BLaER1 treated with 17β-estradiol and CSF1 and Interleukin-3, amounts not matched to agents 10 nM and 100 nM (cell line): ENCODE measurements at regions not wholly inside any gene's neighbourhood (a gene's known extent, or its start where the extent isn't known, plus 50 kb on each side); places are given as distances from the start of the nearest gene placed in this dataset.
"Not testable (repeated sequence)": the region's sequence is repeated elsewhere in the genome, so short reads cannot be mapped to it uniquely, and the experiment has no call there.

Source experiments
- H3K27ac ChIP-seq, 11 experiments: shearing (Covaris generic); formaldehyde crosslinking; 2 replicates each; pipeline ENCODE4 v1.8.1; 2022
- H3K27me3 ChIP-seq, 11 experiments: shearing (Covaris generic); formaldehyde crosslinking; 2 replicates each; pipeline ENCODE4 v1.8.1; 2022
- H3K36me3 ChIP-seq, 11 experiments: shearing (Covaris generic); formaldehyde crosslinking; 2 replicates each; pipeline ENCODE4 v1.8.1; 2022
- H3K4me1 ChIP-seq, 10 experiments: shearing (Covaris generic); formaldehyde crosslinking; 2 replicates each; pipeline ENCODE4 v1.8.1; 2022
- H3K4me2 ChIP-seq, 11 experiments: shearing (Covaris generic); formaldehyde crosslinking; 2 replicates each; pipeline ENCODE4 v1.8.1; 2022
- H3K4me3 ChIP-seq, 10 experiments: shearing (Covaris generic); formaldehyde crosslinking; 2 replicates each; pipeline ENCODE4 v1.8.1; 2022
- H3K9ac ChIP-seq, 11 experiments: shearing (Covaris generic); formaldehyde crosslinking; 2 replicates each; pipeline ENCODE4 v1.8.1; 2022
- H3K9me3 ChIP-seq, 11 experiments: shearing (Covaris generic); formaldehyde crosslinking; replicated peaks in 1 of 11; 2 replicates each; pipeline ENCODE4 v1.8.1; 2022
- H4K20me1 ChIP-seq, 11 experiments: shearing (Covaris generic); formaldehyde crosslinking; 2 replicates each; pipeline ENCODE4 v1.8.1; 2022
- Cebpa-rat ChIP-seq, 11 experiments: shearing (Covaris generic); IDR thresholded peaks; 2 replicates each; pipeline ENCODE4 v1.8.1; 2022

DNA sequence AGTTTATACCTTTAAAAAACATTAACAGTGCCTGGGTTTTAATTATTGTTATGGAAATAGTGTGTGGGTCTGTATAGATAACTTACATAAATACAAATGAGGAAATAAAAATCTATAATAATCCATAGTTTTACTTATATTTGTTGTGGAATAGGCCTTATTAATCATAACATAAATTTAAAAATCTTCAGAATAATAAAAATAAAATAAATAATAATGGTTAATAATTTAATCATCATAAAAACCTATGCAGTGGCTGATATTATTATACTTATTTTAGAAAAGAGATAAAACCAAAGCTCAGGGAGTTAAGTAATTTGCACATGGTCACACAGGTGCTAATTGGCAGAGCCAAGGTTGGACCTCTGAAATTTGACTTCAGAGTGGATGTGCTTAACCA is 785.3 kb upstream of the SEMA6A start:
- Histone ChIP-seq H3K27ac (no peak overlapping the region), H3K4me3 (no peak overlapping the region), H3K9ac (no peak overlapping the region), H3K27me3 (no peaks in the 10 kb centered on the region), H3K4me1 (no peaks in the 10 kb centered on the region), H3K4me2 (no peak overlapping the region), H3K9me3 (no peaks in the 10 kb centered on the region), H3K36me3 (no peaks in the 10 kb centered on the region), H4K20me1 (no peaks in the 10 kb centered on the region)
- no peak for TF ChIP-seq Cebpa-rat (IDR thresholded peaks at IDR 0.05)

DNA sequence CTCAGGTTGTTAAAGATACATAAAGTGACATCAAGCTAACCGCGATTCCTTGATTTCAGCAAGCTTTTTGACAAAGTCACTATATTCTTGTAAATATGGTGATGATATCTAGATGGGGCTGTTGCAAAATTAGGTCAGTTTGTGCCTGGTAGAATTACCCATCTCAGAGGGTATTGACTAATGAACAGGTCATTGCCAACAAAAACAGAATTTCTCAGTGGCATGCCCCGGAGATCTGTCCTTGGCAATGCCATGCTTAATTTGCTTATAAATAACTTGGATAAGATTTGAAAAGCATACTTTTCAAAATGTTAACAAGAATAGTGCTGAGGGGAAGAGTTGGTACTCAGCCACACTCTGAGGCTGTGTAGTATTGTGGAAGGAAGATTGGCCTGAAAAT is 783.3 kb upstream of the SEMA6A start:
- H3K4me1 ChIP-seq, result no peaks in the 10 kb centered on the region
- H3K36me3 ChIP-seq, result no peaks in the 10 kb centered on the region
- H3K27me3 ChIP-seq, result no peaks in the 10 kb centered on the region
- H3K4me3 ChIP-seq, result no peak overlapping the region
- H3K9me3 ChIP-seq, result no peaks in the 10 kb centered on the region
- H4K20me1 ChIP-seq, result no peaks in the 10 kb centered on the region
- no peak overlapping the region for H3K4me2 ChIP-seq
- no peak overlapping the region for H3K27ac ChIP-seq
- TF ChIP-seq Cebpa-rat (IDR thresholded peaks at IDR 0.05), result no peak
- H3K9ac ChIP-seq, result no peak overlapping the region

DNA sequence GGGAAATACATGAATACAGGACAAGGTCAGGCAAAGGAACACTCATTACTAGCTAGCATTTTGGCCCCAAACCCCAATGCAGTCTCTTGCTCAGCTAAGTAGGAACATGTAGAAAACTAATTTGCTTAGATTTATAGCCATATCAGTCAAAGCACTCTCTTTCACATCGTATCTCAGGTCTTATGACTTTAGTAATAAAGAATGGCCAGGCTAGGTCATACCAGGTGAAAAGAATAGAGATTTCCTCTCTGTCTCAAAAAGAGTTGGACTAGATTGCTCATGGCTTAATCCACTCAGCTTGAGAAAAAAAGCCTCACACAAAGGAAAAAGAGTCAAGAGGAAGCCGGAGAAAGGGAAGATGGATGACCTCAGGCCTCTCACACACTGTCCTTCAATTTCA is 772.7 kb upstream of the SEMA6A start:
- no peak overlapping the region for H3K9ac ChIP-seq
- H3K4me2 ChIP-seq, result no peak overlapping the region

DNA sequence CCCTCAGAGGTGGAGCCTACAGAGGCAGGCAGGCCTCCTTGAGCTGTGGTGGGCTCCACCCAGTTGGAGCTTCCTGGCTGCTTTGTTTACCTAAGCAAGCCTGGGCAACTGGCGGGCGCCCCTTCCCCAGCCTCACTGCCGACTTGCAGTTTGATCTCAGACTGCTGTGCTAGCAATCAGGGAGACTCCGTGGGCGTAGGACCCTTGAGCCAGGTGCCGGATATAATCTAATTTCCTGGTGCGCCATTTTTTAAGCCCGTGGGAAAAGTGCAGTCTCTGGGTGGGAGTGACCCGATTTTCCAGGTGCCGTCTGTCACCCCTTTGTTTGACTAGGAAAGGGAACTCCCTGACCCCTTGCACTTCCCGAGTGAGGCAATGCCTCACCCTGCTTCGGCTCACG is 769.1 kb upstream of the SEMA6A start:
- not testable (repeated sequence) for H3K9ac ChIP-seq, H3K27ac ChIP-seq, H3K4me1 ChIP-seq, H4K20me1 ChIP-seq, H3K27me3 ChIP-seq, H3K4me2 ChIP-seq, H3K9me3 ChIP-seq, H3K36me3 ChIP-seq, H3K4me3 ChIP-seq

More for the DNA sequence above, 772.7 kb upstream of the SEMA6A start:
- H3K27me3 ChIP-seq, result no peaks in the 10 kb centered on the region
- H3K4me1 ChIP-seq, result no peaks in the 10 kb centered on the region
- H3K36me3 ChIP-seq, result no peaks in the 10 kb centered on the region
- no peak overlapping the region for H3K4me3 ChIP-seq
- no peaks in the 10 kb centered on the region for H4K20me1 ChIP-seq
- no peaks in the 10 kb centered on the region for H3K9me3 ChIP-seq
- no peak overlapping the region for H3K27ac ChIP-seq
- no peak for TF ChIP-seq Cebpa-rat (IDR thresholded peaks at IDR 0.05)

DNA sequence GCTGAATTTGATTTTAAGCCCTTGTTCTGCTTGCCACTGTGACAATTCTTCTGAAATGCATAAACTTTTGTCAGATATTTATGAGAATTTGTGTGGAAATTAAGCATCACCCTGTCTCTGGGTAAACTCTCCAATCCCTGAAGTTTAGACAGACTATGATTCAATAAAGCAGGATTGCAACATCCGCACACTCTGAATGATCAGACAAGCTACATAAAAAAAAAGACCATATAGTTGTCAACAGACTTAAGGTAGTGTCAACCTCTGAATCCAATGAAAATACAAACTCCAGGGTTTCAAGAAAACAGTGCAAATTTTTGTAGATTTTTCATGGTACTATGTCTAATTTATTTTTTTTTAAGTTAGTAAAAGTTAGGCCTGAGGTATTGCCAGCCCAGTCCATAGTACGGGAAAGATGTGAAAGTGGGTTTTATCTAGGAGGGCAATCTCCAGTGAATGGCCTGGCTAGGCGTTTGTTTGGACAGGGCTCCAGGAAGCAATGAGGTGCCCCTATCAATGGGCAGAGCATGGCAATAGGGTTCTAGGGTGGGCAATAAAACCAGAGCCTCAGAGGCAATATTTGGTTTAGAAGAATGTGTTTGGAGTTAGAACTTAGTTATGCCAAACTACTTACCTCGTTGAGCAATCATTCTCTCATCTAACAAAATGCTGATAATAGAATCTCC is 762.6 kb upstream of the SEMA6A start:
- no peaks in the 10 kb centered on the region for H3K27me3 ChIP-seq

DNA sequence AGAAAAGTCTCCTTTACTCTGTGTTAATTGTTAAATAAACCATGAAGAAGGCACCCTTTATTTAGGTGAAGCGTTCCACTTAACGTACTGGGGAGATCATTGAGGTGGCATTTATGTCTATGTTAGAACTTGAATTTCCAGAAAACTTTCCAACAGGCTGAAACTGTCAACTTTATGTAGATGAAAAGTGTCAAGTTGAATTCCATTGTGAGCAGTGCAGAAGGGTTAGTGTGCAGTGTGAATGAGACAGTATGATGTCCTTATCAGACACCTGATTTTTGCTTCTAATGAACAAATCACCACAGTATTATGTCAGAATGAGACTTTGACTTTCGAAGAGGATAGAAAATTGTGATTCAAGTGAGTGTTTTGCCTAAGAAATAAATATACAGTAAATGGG is 761.6 kb upstream of the SEMA6A start:
- no peaks in the 10 kb centered on the region for H3K9me3 ChIP-seq
- H3K36me3 ChIP-seq, result no peaks in the 10 kb centered on the region
- H3K4me2 ChIP-seq, result no peak overlapping the region
- no peaks in the 10 kb centered on the region for H3K27me3 ChIP-seq
- TF ChIP-seq Cebpa-rat (IDR thresholded peaks at IDR 0.05), result no peak
- H3K27ac ChIP-seq, result no peak overlapping the region
- H4K20me1 ChIP-seq, result no peaks in the 10 kb centered on the region
- no peak overlapping the region for H3K9ac ChIP-seq
- no peaks in the 10 kb centered on the region for H3K4me1 ChIP-seq
- H3K4me3 ChIP-seq, result no peak overlapping the region

More for the DNA sequence above, 762.6 kb upstream of the SEMA6A start:
- H3K9me3 ChIP-seq, result no peaks in the 10 kb centered on the region
- no peak overlapping the region for H3K4me3 ChIP-seq
- TF ChIP-seq Cebpa-rat (IDR thresholded peaks at IDR 0.05), result no peak
- H4K20me1 ChIP-seq, result no peaks in the 10 kb centered on the region
- H3K4me2 ChIP-seq, result no peak overlapping the region
- no peaks in the 10 kb centered on the region for H3K36me3 ChIP-seq
- H3K27ac ChIP-seq, result no peak overlapping the region
- no peaks in the 10 kb centered on the region for H3K4me1 ChIP-seq
- H3K9ac ChIP-seq, result no peak overlapping the region

DNA sequence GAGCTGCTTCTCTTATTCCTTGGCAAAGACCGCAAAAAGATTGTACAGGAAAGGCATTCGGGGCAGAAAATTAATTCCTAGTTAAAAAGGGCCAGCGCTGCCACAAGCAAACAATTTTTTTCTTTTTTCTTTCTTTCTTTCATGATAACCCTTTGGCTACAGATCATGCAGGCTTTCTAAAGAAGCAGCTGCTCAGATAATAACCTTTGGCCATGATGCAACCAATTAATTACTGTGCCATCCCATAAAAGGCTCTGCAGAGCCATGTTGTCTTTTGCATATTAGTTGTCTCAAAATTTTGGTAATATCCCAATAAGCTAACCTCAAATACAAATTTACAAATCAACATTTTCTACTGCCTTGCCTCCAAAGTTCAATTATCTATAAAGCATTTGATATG is 758.4 kb upstream of the SEMA6A start:
- Histone ChIP-seq H3K36me3 (no peaks in the 10 kb centered on the region), H3K27me3 (no peaks in the 10 kb centered on the region), H3K27ac (no peak overlapping the region), H3K4me3 (no peak overlapping the region), H4K20me1 (no peaks in the 10 kb centered on the region), H3K9me3 (no peaks in the 10 kb centered on the region), H3K9ac (no peak overlapping the region), H3K4me2 (no peak overlapping the region), H3K4me1 (no peaks in the 10 kb centered on the region)
- TF ChIP-seq Cebpa-rat (IDR thresholded peaks at IDR 0.05), result no peak

DNA sequence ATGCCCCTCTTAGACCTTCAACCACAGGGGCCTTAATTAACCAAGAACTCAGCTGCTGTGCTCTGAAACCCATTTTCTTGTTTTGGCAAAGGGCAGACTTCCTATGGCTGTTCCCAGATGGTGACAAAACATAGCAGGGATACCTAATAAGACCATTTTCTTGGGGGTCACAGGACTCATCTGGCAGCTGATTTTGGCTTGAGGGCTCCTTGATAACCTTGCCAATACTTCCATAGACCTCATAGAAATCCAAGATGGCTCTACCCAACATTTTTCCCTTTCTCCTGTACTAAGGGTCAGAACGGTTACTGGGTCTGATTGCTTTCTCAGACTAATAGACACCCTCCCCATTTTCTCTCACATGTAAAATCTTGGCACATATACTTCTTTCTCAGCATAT is 757.7 kb upstream of the SEMA6A start:
- no peak for TF ChIP-seq Cebpa-rat (IDR thresholded peaks at IDR 0.05)

DNA sequence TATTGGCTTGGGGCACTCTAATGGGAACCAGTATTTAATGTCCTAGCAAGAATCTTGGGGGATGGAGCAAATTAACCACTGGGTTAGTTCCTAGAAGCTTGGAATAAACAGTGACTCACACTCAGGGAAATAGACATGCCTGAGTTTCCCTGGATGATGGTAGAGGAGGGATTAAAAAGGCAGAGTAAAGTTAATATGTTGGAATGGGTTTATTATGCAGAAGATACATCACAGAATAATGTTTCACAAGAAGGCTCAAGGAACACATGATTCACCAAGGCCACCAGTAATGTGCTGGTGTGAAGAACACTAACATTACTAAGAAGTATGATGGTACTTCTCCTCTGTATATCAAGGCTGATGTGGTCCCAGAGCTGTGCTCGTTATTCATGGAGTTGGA is 752.9 kb upstream of the SEMA6A start:
- no peaks in the 10 kb centered on the region for H3K36me3 ChIP-seq
- no peaks in the 10 kb centered on the region for H4K20me1 ChIP-seq
- no peaks in the 10 kb centered on the region for H3K4me1 ChIP-seq
- H3K4me2 ChIP-seq, result no peak overlapping the region
- no peak overlapping the region for H3K27ac ChIP-seq
- no peak overlapping the region for H3K9ac ChIP-seq
- H3K27me3 ChIP-seq, result no peaks in the 10 kb centered on the region
- peaks cover 0 to 6% (median 5%) of the 10 kb centered on the region in 11 experiments; a peak in 6 of 22 replicates for H3K9me3 ChIP-seq
- H3K4me3 ChIP-seq, result no peak overlapping the region
- TF ChIP-seq Cebpa-rat (IDR thresholded peaks at IDR 0.05), result no peak

More for the DNA sequence above, 757.7 kb upstream of the SEMA6A start:
- Histone ChIP-seq H3K27me3 (no peaks in the 10 kb centered on the region), H3K27ac (no peak overlapping the region), H4K20me1 (no peaks in the 10 kb centered on the region), H3K4me3 (no peak overlapping the region), H3K4me2 (no peak overlapping the region), H3K9ac (no peak overlapping the region), H3K9me3 (no peaks in the 10 kb centered on the region), H3K4me1 (no peaks in the 10 kb centered on the region), H3K36me3 (no peaks in the 10 kb centered on the region)

DNA sequence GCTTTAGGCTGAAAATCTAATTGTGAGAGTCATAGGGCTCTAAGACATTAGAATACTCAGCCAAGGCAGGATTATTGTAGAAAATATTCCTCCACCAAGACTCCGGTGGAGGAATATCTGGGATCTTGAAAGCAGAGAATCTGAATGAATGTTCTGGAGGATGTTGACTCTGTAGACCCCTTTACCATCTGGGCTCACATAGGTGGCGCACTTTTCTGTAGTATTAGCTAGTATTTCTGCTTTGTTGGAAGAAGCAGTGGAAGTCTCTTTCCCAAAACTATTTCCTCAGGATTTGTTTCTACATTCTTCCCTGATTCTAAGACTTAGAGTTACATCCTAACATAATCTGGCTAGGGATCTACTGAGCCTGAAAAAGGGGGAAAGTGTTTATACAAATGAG is 752.4 kb upstream of the SEMA6A start:
- no peak for TF ChIP-seq Cebpa-rat (IDR thresholded peaks at IDR 0.05)
- Histone ChIP-seq H3K4me1 (no peaks in the 10 kb centered on the region), H3K9ac (no peak overlapping the region), H3K4me2 (no peak overlapping the region), H3K27me3 (no peaks in the 10 kb centered on the region), H4K20me1 (no peaks in the 10 kb centered on the region), H3K4me3 (no peak overlapping the region), H3K36me3 (no peaks in the 10 kb centered on the region), H3K9me3 (peaks cover 0 to 6% (median 5%) of the 10 kb centered on the region in 11 experiments; a peak in 6 of 22 replicates), H3K27ac (no peak overlapping the region)
